ENCODE measurements at regions not wholly inside any gene's neighbourhood (a gene's known extent, or its start where the extent isn't known, plus 50 kb on each side); places are given as distances from the start of the nearest gene placed in this dataset.

GRCh38 chrX:124769166-124769565 is 422.8 kb downstream of the SH2D1A start:
- Histone ChIP-seq H3K9ac (ENCODE audit: extremely low read depth, insufficient read length, low read length) (no peak overlapping the region), H3K4me1 (ENCODE audit: insufficient read depth, low read length) (no peaks in the 10 kb centered on the region), H3K9me3 (ENCODE audit: control insufficient read depth, low read depth, low read length) (no peaks in the 10 kb centered on the region), H3K23ac (ENCODE audit: insufficient read length, low read depth, low read length) (no peak overlapping the region), H3K4ac (ENCODE audit: low read depth, low read length) (no peak overlapping the region), H2BK15ac (ENCODE audit: low read depth, low read length) (no peak overlapping the region), H4K5ac (ENCODE audit: insufficient read length, low read depth, low read length) (no peak overlapping the region), H2AFZ (ENCODE audit: low read length) (no peak overlapping the region), H2BK5ac (ENCODE audit: insufficient read length, low read length) (no peak overlapping the region), H3K23me2 (ENCODE audit: insufficient read length, low read depth, low read length, poor library complexity, severe bottlenecking) (no peaks in the 10 kb centered on the region), H3T11ph (ENCODE audit: low read length) (no peak overlapping the region), H2BK120ac (ENCODE audit: low read depth, low read length, poor library complexity, severe bottlenecking) (no peak overlapping the region), H2AK5ac (ENCODE audit: insufficient read length, low read length) (no peak overlapping the region), H2BK20ac (ENCODE audit: low read depth, low read length, poor library complexity, severe bottlenecking) (no peak overlapping the region), H3K14ac (ENCODE audit: insufficient read depth, low read length) (no peak overlapping the region), H3K27me3 (ENCODE audit: insufficient read depth, low read length) (no peaks in the 10 kb centered on the region), H3K79me2 (ENCODE audit: insufficient read depth, low read length) (no peaks in the 10 kb centered on the region), H3K56ac (ENCODE audit: insufficient read length, low read depth, low read length) (no peak overlapping the region), H4K91ac (ENCODE audit: insufficient read length, low read depth, low read length) (no peak overlapping the region), H3K18ac (ENCODE audit: insufficient read length, low read depth, low read length) (no peak overlapping the region), H3K4me2 (ENCODE audit: insufficient read depth, insufficient read length, low read length) (no peak overlapping the region), H4K20me1 (ENCODE audit: control insufficient read depth, insufficient read depth, insufficient read length) (no peaks in the 10 kb centered on the region), H3K27ac (ENCODE audit: insufficient read length, low read depth, low read length) (no peak overlapping the region), H3K79me1 (ENCODE audit: insufficient read depth, low read depth, low read length, poor library complexity, severe bottlenecking) (no peaks in the 10 kb centered on the region), H4K8ac (replicated peaks; ENCODE audit: insufficient read length, low read depth, low read length) (no peak overlapping the region), H2BK12ac (ENCODE audit: insufficient read length, low read depth, low read length) (no peak overlapping the region)
- Mint-ChIP-seq H3K4me3 (no peak overlapping the region), H3K27ac (no peak overlapping the region), H3K4me1 (peaks cover 3 to 6% of the 10 kb centered on the region in 2 experiments; a peak in 3 of 4 replicates), H3K9me3 (no peaks in the 10 kb centered on the region; a peak in 2 of 5 replicates), H3K27me3 (ENCODE audit: low read depth) (no peaks in the 10 kb centered on the region), H3K36me3 (ENCODE audit: insufficient read depth in 1 of 3, low read depth in 3 of 3) (no peaks in the 10 kb centered on the region)
- no CpG with 5 or more reads among the region's 3 CpGs for WGBS (ENCODE audit: extremely low coverage, insufficient read length, low lambda C conversion rate)
- DNase-seq: no peak
- TF ChIP-seq, protein P1, sequence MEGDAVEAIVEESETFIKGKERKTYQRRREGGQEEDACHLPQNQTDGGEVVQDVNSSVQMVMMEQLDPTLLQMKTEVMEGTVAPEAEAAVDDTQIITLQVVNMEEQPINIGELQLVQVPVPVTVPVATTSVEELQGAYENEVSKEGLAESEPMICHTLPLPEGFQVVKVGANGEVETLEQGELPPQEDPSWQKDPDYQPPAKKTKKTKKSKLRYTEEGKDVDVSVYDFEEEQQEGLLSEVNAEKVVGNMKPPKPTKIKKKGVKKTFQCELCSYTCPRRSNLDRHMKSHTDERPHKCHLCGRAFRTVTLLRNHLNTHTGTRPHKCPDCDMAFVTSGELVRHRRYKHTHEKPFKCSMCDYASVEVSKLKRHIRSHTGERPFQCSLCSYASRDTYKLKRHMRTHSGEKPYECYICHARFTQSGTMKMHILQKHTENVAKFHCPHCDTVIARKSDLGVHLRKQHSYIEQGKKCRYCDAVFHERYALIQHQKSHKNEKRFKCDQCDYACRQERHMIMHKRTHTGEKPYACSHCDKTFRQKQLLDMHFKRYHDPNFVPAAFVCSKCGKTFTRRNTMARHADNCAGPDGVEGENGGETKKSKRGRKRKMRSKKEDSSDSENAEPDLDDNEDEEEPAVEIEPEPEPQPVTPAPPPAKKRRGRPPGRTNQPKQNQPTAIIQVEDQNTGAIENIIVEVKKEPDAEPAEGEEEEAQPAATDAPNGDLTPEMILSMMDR (conservative IDR thresholded peaks at IDR 0.05): no peak
